NB4 (cell line): ENCODE measurements at regions not wholly inside any gene's neighbourhood (a gene's known extent, or its start where the extent isn't known, plus 50 kb on each side); places are given as distances from the start of the nearest gene placed in this dataset.

ENCODE experiments used
- DNase-seq: peaks from one replicate; pipeline ENCODE4 v3.0.0; 2010; ENCODE audit warnings: low read depth
- H3K4me3 ChIP-seq: one replicate; pipeline ENCODE4 v1.5.1; 2011; ENCODE audit warnings: mild to moderate bottlenecking, low read depth, low read length, moderate library complexity
- CTCF ChIP-seq: IDR thresholded peaks from one replicate; pipeline ENCODE4 v1.5.1; 2012; ENCODE audit warnings: low read depth, low read length
- MAX ChIP-seq: IDR thresholded peaks from 2 replicates; pipeline ENCODE4 v1.6.1; 2011; ENCODE audit warnings: low read depth, low read length
- MYC ChIP-seq: IDR thresholded peaks from 2 replicates; pipeline ENCODE4 v1.6.1; 2011; ENCODE audit warnings: low read depth, low read length
- POLR2A ChIP-seq: IDR thresholded peaks from 2 replicates; pipeline ENCODE4 v1.6.1; 2011; ENCODE audit warnings: mild to moderate bottlenecking; ENCODE audit not compliant: insufficient read length; ENCODE audit errors: extremely low read depth

DNA sequence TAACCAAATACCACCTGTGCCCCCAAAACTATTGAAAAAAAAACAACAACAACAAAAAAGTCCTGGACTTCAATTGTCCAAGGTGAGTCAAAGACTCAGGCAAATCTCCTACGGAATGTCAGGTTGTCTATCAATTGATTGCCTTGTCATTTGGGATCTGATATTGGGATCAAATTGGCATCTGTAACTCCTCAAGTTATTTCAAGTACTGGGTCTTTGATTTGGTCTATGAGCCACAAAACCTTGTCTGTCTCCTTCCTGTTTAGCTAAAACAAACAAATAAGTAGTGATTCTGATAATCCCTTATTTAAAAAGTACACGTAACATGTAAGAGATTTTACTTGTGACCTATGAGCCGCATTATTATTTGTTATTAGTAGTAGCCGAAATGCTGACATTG lies 231.6 kb upstream of the ZNF217 start:
- H3K4me3 ChIP-seq, result no peak overlapping the region
- TF ChIP-seq POLR2A (no peak), CTCF (no peak), MYC (no peak), MAX (no peak)
- no peak for DNase-seq

GRCh38 chr20:53824779-53825178 lies 231.1 kb upstream of the ZNF217 start:
- TF ChIP-seq MYC (no peak), CTCF (no peak), MAX (no peak), POLR2A (no peak)

GRCh38 chr20:53823121-53823764 lies 229.6 kb upstream of the ZNF217 start:
- no peak overlapping the region for H3K4me3 ChIP-seq
- TF ChIP-seq CTCF (no peak), MYC (no peak), POLR2A (no peak), MAX (no peak)
- no peak for DNase-seq

More at GRCh38 chr20:53824779-53825178, 231.1 kb upstream of the ZNF217 start:
- H3K4me3 ChIP-seq, result no peak overlapping the region
- DNase-seq, result no peak

GRCh38 chr20:53822534-53822933 lies 228.9 kb upstream of the ZNF217 start:
- no peak overlapping the region for H3K4me3 ChIP-seq
- no peak for DNase-seq
- TF ChIP-seq MAX (no peak), CTCF (no peak), POLR2A (no peak), MYC (no peak)

GRCh38 chr20:53819973-53820451 lies 226.4 kb upstream of the ZNF217 start:
- DNase-seq, result no peak
- no peak overlapping the region for H3K4me3 ChIP-seq
- TF ChIP-seq POLR2A (no peak), MAX (no peak), MYC (no peak), CTCF (no peak)
